ENCODE measurements at regions not wholly inside any gene's neighbourhood (a gene's known extent, or its start where the extent isn't known, plus 50 kb on each side); places are given as distances from the start of the nearest gene placed in this dataset.

GRCh38 chr6:128573036-128573435, 52.6 kb upstream of the PTPRK start:
- 96% methylated on average over 8 of the region's 8 CpGs for WGBS
- Histone ChIP-seq H3K4me3 (ENCODE audit: low read depth in 1 of 3, low read length in 3 of 3) (no peak overlapping the region), H3K27ac (ENCODE audit: low read depth in 1 of 2, low read length in 2 of 2) (no peak overlapping the region), H3K9me3 (ENCODE audit: control insufficient read depth in 4 of 4, low read length in 3 of 4) (no peaks in the 10 kb centered on the region), H3K9ac (ENCODE audit: low read depth in 1 of 2, low read length in 2 of 2) (no peak overlapping the region), H3K4me1 (ENCODE audit: control insufficient read depth in 4 of 4, insufficient read depth in 4 of 4, low read length in 3 of 4) (peaks cover 0 to 2% (median 0%) of the 10 kb centered on the region in 4 donors), H3K36me3 (ENCODE audit: control insufficient read depth in 4 of 4, insufficient read depth in 3 of 4, low read depth in 1 of 4, low read length in 3 of 4) (no peaks in the 10 kb centered on the region), H3K27me3 (ENCODE audit: control insufficient read depth in 4 of 4, insufficient read depth in 4 of 4, low read length in 3 of 4) (no peaks in the 10 kb centered on the region)
- no peak for TF ChIP-seq CTCF (IDR thresholded peaks at IDR 0.05; ENCODE audit: low read depth, low read length, missing input control)
- TF ChIP-seq FOXA2 (IDR thresholded peaks at IDR 0.05): no peak
- no peak for TF ChIP-seq GABPA (IDR thresholded peaks at IDR 0.05 in 1 of 2, conservative IDR thresholded peaks at IDR 0.05 in 1 of 2)
- no peak for TF ChIP-seq YY1 (IDR thresholded peaks at IDR 0.05)
- TF ChIP-seq NR2F2 (IDR thresholded peaks at IDR 0.05): no peak
- no peak for TF ChIP-seq MAX (IDR thresholded peaks at IDR 0.05)
- TF ChIP-seq ZBTB33 (IDR thresholded peaks at IDR 0.05): no peak
- no peak for TF ChIP-seq ATF3 (IDR thresholded peaks at IDR 0.05)
- TF ChIP-seq RXRA (IDR thresholded peaks at IDR 0.05): no peak
- TF ChIP-seq RAD21 (IDR thresholded peaks at IDR 0.05): no peak
- no peak for TF ChIP-seq JUND (IDR thresholded peaks at IDR 0.05)
- TF ChIP-seq HNF4A (conservative IDR thresholded peaks at IDR 0.05): no peak
- no peak for TF ChIP-seq TAF1 (conservative IDR thresholded peaks at IDR 0.05)
- no peak for TF ChIP-seq SP1 (IDR thresholded peaks at IDR 0.05)
- no peak for TF ChIP-seq EGR1 (IDR thresholded peaks at IDR 0.05; ENCODE audit: low read depth in 2 of 2)
- no peak for TF ChIP-seq REST (IDR thresholded peaks at IDR 0.05)
- TF ChIP-seq FOXA1 (IDR thresholded peaks at IDR 0.05): no peak
- TF ChIP-seq HNF4G (IDR thresholded peaks at IDR 0.05): no peak
- DNase-seq (ENCODE audit: low spot score): no peak

All from liver (tissue), 8 donors.